NB4 (cell line): ENCODE measurements at regions not wholly inside any gene's neighbourhood (a gene's known extent, or its start where the extent isn't known, plus 50 kb on each side); places are given as distances from the start of the nearest gene placed in this dataset.

Experiments used
- MYC ChIP-seq: IDR thresholded peaks from 2 replicates; pipeline ENCODE4 v1.6.1; 2011; ENCODE audit warnings: low read depth, low read length
- POLR2A ChIP-seq: IDR thresholded peaks from 2 replicates; pipeline ENCODE4 v1.6.1; 2011; ENCODE audit warnings: mild to moderate bottlenecking; ENCODE audit not compliant: insufficient read length; ENCODE audit errors: extremely low read depth
- TF ChIP-seq, protein P1 (sequence below): IDR thresholded peaks from one replicate; pipeline ENCODE4 v1.5.1; 2012; ENCODE audit warnings: low read depth, low read length
- TF ChIP-seq, protein P2 (sequence below): IDR thresholded peaks from 2 replicates; pipeline ENCODE4 v1.6.1; 2011; ENCODE audit warnings: low read depth, low read length

DNA sequence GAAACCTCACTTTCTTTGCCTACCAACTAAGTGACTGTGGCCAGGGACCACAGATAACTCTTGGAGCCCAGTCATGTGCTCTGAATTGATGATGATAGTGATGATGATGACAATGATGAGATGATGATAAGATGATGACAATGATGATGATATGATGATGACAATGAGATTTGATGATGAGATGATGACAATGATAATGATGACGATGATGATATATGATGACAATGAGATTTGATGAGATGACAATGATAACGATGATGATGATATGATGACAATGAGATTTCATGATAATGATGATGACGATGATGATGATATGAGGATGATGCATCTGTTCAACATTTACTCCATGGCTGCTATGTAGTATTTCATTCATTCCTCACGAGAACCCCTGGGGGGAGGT, 213.0 kb downstream of the ERCC6L2 start:
- TF ChIP-seq, protein P1, sequence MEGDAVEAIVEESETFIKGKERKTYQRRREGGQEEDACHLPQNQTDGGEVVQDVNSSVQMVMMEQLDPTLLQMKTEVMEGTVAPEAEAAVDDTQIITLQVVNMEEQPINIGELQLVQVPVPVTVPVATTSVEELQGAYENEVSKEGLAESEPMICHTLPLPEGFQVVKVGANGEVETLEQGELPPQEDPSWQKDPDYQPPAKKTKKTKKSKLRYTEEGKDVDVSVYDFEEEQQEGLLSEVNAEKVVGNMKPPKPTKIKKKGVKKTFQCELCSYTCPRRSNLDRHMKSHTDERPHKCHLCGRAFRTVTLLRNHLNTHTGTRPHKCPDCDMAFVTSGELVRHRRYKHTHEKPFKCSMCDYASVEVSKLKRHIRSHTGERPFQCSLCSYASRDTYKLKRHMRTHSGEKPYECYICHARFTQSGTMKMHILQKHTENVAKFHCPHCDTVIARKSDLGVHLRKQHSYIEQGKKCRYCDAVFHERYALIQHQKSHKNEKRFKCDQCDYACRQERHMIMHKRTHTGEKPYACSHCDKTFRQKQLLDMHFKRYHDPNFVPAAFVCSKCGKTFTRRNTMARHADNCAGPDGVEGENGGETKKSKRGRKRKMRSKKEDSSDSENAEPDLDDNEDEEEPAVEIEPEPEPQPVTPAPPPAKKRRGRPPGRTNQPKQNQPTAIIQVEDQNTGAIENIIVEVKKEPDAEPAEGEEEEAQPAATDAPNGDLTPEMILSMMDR = no peak
- TF ChIP-seq POLR2A = no peak
- TF ChIP-seq, protein P2, sequence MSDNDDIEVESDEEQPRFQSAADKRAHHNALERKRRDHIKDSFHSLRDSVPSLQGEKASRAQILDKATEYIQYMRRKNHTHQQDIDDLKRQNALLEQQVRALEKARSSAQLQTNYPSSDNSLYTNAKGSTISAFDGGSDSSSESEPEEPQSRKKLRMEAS = no peak
- no peak for TF ChIP-seq MYC
